IPS-15b (cell line): ENCODE measurements at regions not wholly inside any gene's neighbourhood (a gene's known extent, or its start where the extent isn't known, plus 50 kb on each side); places are given as distances from the start of the nearest gene placed in this dataset.

Experiments
- H3K27me3 ChIP-seq: one replicate; pipeline ENCODE4 v1.6.1; 2013; ENCODE audit warnings: low read length; ENCODE audit not compliant: control insufficient read depth, insufficient read depth
- H3K36me3 ChIP-seq: one replicate; pipeline ENCODE4 v1.6.1; 2013; ENCODE audit warnings: low read length; ENCODE audit not compliant: control insufficient read depth, insufficient read depth
- H3K4me1 ChIP-seq: one replicate; pipeline ENCODE4 v1.6.1; 2013; ENCODE audit warnings: mild to moderate bottlenecking, low read length; ENCODE audit not compliant: control insufficient read depth, insufficient read depth
- H3K4me3 ChIP-seq: one replicate; pipeline ENCODE4 v1.5.1; 2013; ENCODE audit warnings: low read depth, low read length
- H3K9ac ChIP-seq: one replicate; pipeline ENCODE4 v1.6.1; 2013; ENCODE audit warnings: low read depth, mild to moderate bottlenecking, low read length
- H3K9me3 ChIP-seq: one replicate; pipeline ENCODE4 v1.6.1; 2013; ENCODE audit warnings: mild to moderate bottlenecking, low read length; ENCODE audit not compliant: control insufficient read depth, insufficient read depth

DNA sequence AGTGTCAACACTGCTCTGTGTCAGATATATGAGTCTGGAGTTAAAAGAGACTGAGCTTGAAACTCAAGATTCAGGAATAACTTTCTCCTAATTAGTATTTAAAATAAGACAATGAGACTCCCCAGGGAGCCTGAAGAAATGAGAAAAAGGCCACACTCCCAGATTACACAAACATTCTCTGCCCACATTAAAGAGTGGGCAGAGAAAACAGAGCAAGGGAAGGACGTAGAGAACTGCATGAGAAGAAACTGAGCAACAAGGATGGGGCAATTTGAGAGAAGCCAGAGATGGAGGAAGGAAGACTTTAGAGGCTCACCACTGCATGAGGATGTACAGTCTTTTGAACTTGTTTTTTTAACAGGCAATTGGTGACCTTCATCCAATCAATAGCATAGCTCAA is 438.2 kb downstream of the TDRD15 start:
- Histone ChIP-seq H3K9me3 (no peaks in the 10 kb centered on the region), H3K27me3 (no peaks in the 10 kb centered on the region), H3K4me3 (no peak overlapping the region), H3K4me1 (no peaks in the 10 kb centered on the region), H3K36me3 (no peaks in the 10 kb centered on the region), H3K9ac (no peak overlapping the region)

- no peaks in the 10 kb centered on the region for H3K9me3 ChIP-seq
- H3K4me1 ChIP-seq, result no peaks in the 10 kb centered on the region
- no peaks in the 10 kb centered on the region for H3K27me3 ChIP-seq
- H3K4me3 ChIP-seq, result no peak overlapping the region
- H3K36me3 ChIP-seq, result no peaks in the 10 kb centered on the region
- H3K9ac ChIP-seq, result no peak overlapping the region
Observed at GRCh38 chr2:21567395-21567794, 443.6 kb downstream of the TDRD15 start.

- Histone ChIP-seq H3K4me3 (no peak overlapping the region), H3K36me3 (no peaks in the 10 kb centered on the region), H3K4me1 (no peaks in the 10 kb centered on the region), H3K9ac (no peak overlapping the region), H3K27me3 (no peaks in the 10 kb centered on the region), H3K9me3 (no peaks in the 10 kb centered on the region)
Observed at GRCh38 chr2:21571686-21572085, 447.9 kb downstream of the TDRD15 start.

DNA sequence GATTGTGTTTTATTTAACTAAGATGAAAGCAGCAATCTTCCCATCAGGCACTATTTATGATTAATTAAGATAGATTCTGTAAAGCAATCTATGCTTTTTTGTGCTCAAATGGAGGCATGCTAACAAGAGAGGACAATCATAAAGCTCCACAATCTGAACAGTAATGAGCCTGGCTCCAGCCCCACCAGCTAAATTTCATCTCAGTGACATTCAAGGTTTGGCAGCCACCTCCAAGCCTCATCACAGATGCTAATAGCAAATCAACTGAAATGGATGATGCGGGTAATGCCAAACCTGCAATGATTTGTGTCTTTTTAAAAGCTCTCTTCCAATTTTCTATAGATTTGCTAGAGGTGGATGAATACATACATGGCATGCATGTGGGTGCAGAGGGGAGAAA is 456.6 kb downstream of the TDRD15 start:
- Histone ChIP-seq H3K9me3 (no peaks in the 10 kb centered on the region), H3K9ac (no peak overlapping the region), H3K27me3 (no peaks in the 10 kb centered on the region), H3K4me3 (no peak overlapping the region), H3K36me3 (no peaks in the 10 kb centered on the region), H3K4me1 (no peaks in the 10 kb centered on the region)

GRCh38 chr2:21585881-21586280 is 462.1 kb downstream of the TDRD15 start:
- Histone ChIP-seq H3K36me3 (no peaks in the 10 kb centered on the region), H3K4me1 (no peaks in the 10 kb centered on the region), H3K9ac (no peak overlapping the region), H3K4me3 (no peak overlapping the region), H3K9me3 (no peaks in the 10 kb centered on the region), H3K27me3 (no peaks in the 10 kb centered on the region)

GRCh38 chr2:21590026-21590690 is 466.4 kb downstream of the TDRD15 start:
- H3K9ac ChIP-seq, result no peak overlapping the region
- H3K36me3 ChIP-seq, result no peaks in the 10 kb centered on the region
- no peak overlapping the region for H3K4me3 ChIP-seq
- H3K27me3 ChIP-seq, result no peaks in the 10 kb centered on the region
- no peaks in the 10 kb centered on the region for H3K4me1 ChIP-seq
- H3K9me3 ChIP-seq, result no peaks in the 10 kb centered on the region

GRCh38 chr2:21591926-21592325 is 468.2 kb downstream of the TDRD15 start:
- no peaks in the 10 kb centered on the region for H3K27me3 ChIP-seq
- no peaks in the 10 kb centered on the region for H3K4me1 ChIP-seq
- H3K9me3 ChIP-seq, result no peaks in the 10 kb centered on the region
- H3K4me3 ChIP-seq, result no peak overlapping the region
- no peak overlapping the region for H3K9ac ChIP-seq
- H3K36me3 ChIP-seq, result no peaks in the 10 kb centered on the region

- H3K27me3 ChIP-seq, result no peaks in the 10 kb centered on the region
- no peaks in the 10 kb centered on the region for H3K4me1 ChIP-seq
- H3K4me3 ChIP-seq, result no peak overlapping the region
- H3K9me3 ChIP-seq, result no peaks in the 10 kb centered on the region
- no peaks in the 10 kb centered on the region for H3K36me3 ChIP-seq
- H3K9ac ChIP-seq, result no peak overlapping the region
Observed at GRCh38 chr2:21599417-21599816, 475.6 kb downstream of the TDRD15 start.

DNA sequence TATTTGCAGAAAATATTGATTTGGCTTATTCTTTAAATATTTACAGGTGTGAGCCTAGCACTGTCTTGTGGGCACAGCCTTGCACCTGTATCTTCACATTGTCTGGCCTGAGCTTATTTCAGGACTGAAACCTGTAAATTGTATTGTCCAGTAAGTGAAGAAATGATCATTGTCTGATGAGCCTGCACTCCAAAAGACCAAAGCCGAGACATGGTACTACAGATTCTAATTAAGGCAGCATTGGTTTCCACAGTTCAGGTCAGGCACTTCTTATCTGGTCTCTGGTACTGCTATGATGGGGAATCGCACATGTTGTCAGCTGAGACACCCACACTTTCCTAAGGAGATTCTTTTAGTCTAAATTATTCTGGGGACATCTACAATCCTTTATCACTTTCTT is 479.0 kb downstream of the TDRD15 start:
- Histone ChIP-seq H3K36me3 (peaks cover 2% of the 10 kb centered on the region), H3K4me1 (no peaks in the 10 kb centered on the region), H3K27me3 (no peaks in the 10 kb centered on the region), H3K9me3 (no peaks in the 10 kb centered on the region), H3K9ac (no peak overlapping the region), H3K4me3 (no peak overlapping the region)

DNA sequence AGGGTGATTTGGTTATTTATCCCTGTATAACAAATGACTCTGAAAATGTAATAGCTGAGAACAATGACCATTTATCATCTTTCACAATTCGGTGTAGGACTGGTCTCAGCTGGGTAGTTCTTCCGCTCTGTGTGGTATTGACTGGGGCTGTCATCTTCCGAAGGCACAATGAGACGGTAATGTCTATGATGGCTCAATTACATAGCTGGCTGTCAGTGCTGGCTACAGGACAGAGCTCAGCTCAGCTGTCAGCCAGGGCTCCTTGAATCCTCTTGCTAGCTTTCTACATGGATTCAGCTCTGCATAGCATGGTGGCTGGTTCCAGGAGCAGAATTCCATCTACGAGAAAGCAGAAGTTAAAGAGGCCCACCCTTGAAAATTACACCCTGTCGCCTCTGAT is 483.8 kb downstream of the TDRD15 start:
- H3K9me3 ChIP-seq, result no peaks in the 10 kb centered on the region
- H3K9ac ChIP-seq, result no peak overlapping the region
- peaks cover 2% of the 10 kb centered on the region for H3K36me3 ChIP-seq
- H3K4me1 ChIP-seq, result no peaks in the 10 kb centered on the region
- no peak overlapping the region for H3K4me3 ChIP-seq
- H3K27me3 ChIP-seq, result no peaks in the 10 kb centered on the region

DNA sequence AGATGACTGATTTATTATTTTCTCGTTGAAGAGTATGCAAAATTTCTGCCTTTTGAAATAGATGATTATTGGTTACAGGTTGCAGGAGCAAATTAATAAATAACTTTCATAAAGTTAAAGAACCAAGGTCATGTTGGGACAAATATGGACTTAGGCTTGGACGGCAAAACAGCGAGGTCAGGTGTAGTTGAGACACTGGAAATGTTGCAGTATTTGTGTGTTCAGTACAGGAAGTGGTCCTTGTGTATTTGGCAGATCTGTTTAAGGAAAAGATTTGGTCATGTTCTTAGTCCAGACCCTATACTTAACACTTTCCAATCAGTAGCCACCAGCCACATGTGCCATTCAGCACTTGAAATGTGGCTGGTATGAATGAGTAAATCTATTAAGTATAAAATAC is 486.5 kb downstream of the TDRD15 start:
- Histone ChIP-seq H3K36me3 (no peaks in the 10 kb centered on the region), H3K9me3 (no peaks in the 10 kb centered on the region), H3K4me1 (no peaks in the 10 kb centered on the region), H3K9ac (no peak overlapping the region), H3K4me3 (no peak overlapping the region), H3K27me3 (no peaks in the 10 kb centered on the region)

GRCh38 chr2:21617885-21618434 is 494.2 kb downstream of the TDRD15 start:
- Histone ChIP-seq H3K9ac (no peak overlapping the region), H3K4me1 (no peaks in the 10 kb centered on the region), H3K4me3 (no peak overlapping the region), H3K9me3 (no peaks in the 10 kb centered on the region), H3K36me3 (no peaks in the 10 kb centered on the region), H3K27me3 (no peaks in the 10 kb centered on the region)
